ENCODE measurements at regions not wholly inside any gene's neighbourhood (a gene's known extent, or its start where the extent isn't known, plus 50 kb on each side); places are given as distances from the start of the nearest gene placed in this dataset.

- no peak overlapping the region for H3K4me3 ChIP-seq
- intact Hi-C loops (cut with DNase I): no loop called here
- no peak for TF ChIP-seq CTCF (IDR thresholded peaks at IDR 0.05)
- TF ChIP-seq POLR2A (IDR thresholded peaks at IDR 0.05): no peak
- no peaks in the 10 kb centered on the region for H3K4me1 ChIP-seq
- 81% methylated on average over 4 of the region's 8 CpGs for WGBS (ENCODE audit: insufficient coverage, low coverage, low lambda C conversion rate, missing lambda C conversion rate)
- H3K36me3 ChIP-seq: no peaks in the 10 kb centered on the region
- ATAC-seq (no peak), DNase-seq (no peak)
- no peaks in the 10 kb centered on the region for H3K27me3 ChIP-seq
- H3K27ac ChIP-seq: no peak overlapping the region
- H3K9me3 ChIP-seq: no peaks in the 10 kb centered on the region
Measured at GRCh38 chr3:15973414-15973813, 175.6 kb upstream of the ANKRD28 start.

- Histone ChIP-seq H3K9me3 (no peaks in the 10 kb centered on the region), H3K4me3 (no peak overlapping the region), H3K4me1 (no peaks in the 10 kb centered on the region), H3K27ac (no peak overlapping the region), H3K27me3 (no peaks in the 10 kb centered on the region), H3K36me3 (no peaks in the 10 kb centered on the region)
- TF ChIP-seq POLR2A (IDR thresholded peaks at IDR 0.05): no peak
- TF ChIP-seq CTCF (IDR thresholded peaks at IDR 0.05): no peak
- peak in 3 of 4 donors; percentile 23 to 34 (median 23) for ATAC-seq
- intact Hi-C loops (cut with DNase I): no loop called here
- DNase-seq: no peak
- 82% methylated on average over 1 of the region's 1 CpG for WGBS (ENCODE audit: insufficient coverage, low coverage, low lambda C conversion rate, missing lambda C conversion rate)
Measured at GRCh38 chr3:15973940-15974339, 176.2 kb upstream of the ANKRD28 start.

DNA sequence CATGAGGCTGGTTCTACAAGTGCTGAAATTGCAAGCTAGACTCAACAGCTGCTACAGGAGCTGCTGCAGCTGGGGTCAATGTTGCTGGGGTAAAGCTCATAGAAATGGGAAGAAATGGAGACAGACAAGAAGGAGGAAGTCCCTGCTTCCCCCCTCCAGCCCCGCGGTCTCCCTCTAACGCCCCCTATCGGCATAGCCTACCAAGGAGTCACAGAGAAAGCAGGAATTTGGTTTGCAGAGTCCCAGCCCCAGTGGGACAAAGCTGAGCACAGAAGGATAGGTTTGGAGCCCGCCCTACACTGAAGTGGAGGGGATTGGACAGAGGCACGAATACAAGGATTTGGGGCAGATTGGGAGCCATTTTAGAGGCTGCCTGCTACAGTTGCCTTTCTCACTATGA lies 176.9 kb upstream of the ANKRD28 start:
- TF ChIP-seq CTCF (IDR thresholded peaks at IDR 0.05): peak in 1 of 4 donors; percentile 8
- TF ChIP-seq POLR2A (IDR thresholded peaks at IDR 0.05): no peak
- H3K9me3 ChIP-seq: no peaks in the 10 kb centered on the region
- ATAC-seq (peak in 2 of 4 donors; percentile 12 to 33), DNase-seq (no peak)
- H3K4me3 ChIP-seq: no peak overlapping the region
- no peaks in the 10 kb centered on the region for H3K36me3 ChIP-seq
- intact Hi-C loops (cut with DNase I): no loop called here
- 18% methylated on average over 6 of the region's 6 CpGs for WGBS (ENCODE audit: insufficient coverage, low coverage, low lambda C conversion rate, missing lambda C conversion rate)
- H3K27ac ChIP-seq: no peak overlapping the region
- H3K27me3 ChIP-seq: no peaks in the 10 kb centered on the region
- no peaks in the 10 kb centered on the region for H3K4me1 ChIP-seq

DNA sequence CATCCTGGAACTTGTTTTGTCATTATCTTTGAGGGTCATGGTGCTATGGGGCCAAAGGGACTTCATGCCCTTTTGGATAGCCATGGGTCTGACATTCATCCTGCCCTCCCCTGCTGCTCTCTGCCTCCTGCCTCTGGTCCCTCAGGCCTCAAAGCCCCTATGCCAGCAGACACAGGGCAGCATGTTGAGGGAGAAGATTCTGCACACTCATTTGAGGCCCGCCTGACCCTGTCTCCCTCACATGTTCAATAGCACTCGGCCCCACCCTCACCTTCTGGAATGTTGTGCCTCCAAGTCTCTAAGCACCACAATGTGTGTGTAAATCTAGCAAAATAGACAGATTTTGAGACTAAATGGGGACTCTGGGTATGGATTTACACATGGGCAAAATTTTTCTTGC lies 178.7 kb upstream of the ANKRD28 start:
- H3K27me3 ChIP-seq: no peaks in the 10 kb centered on the region
- no peaks in the 10 kb centered on the region for H3K9me3 ChIP-seq
- no peak overlapping the region for H3K27ac ChIP-seq
- H3K36me3 ChIP-seq: no peaks in the 10 kb centered on the region
- ATAC-seq (no peak), DNase-seq (no peak)
- H3K4me1 ChIP-seq: no peaks in the 10 kb centered on the region
- TF ChIP-seq POLR2A (IDR thresholded peaks at IDR 0.05): no peak
- no peak for TF ChIP-seq CTCF (IDR thresholded peaks at IDR 0.05)
- no peak overlapping the region for H3K4me3 ChIP-seq
- intact Hi-C loops (cut with DNase I): no loop called here
- 0% methylated on average over 1 of the region's 2 CpGs for WGBS (ENCODE audit: insufficient coverage, low coverage, low lambda C conversion rate, missing lambda C conversion rate)

- Histone ChIP-seq H3K27me3 (no peaks in the 10 kb centered on the region), H3K4me3 (no peak overlapping the region), H3K9me3 (no peaks in the 10 kb centered on the region), H3K36me3 (no peaks in the 10 kb centered on the region), H3K27ac (no peak overlapping the region), H3K4me1 (no peaks in the 10 kb centered on the region)
- DNase-seq: no peak
- 71% methylated on average over 1 of the region's 1 CpG for WGBS (ENCODE audit: insufficient coverage, low coverage, low lambda C conversion rate, missing lambda C conversion rate)
- ATAC-seq: no peak
- no peak for TF ChIP-seq CTCF (IDR thresholded peaks at IDR 0.05)
- no peak for TF ChIP-seq POLR2A (IDR thresholded peaks at IDR 0.05)
- intact Hi-C loops (cut with DNase I): no loop called here
Measured at GRCh38 chr3:15977090-15977489, 179.3 kb upstream of the ANKRD28 start.
